ENCODE measurements at regions not wholly inside any gene's neighbourhood (a gene's known extent, or its start where the extent isn't known, plus 50 kb on each side); places are given as distances from the start of the nearest gene placed in this dataset.

- no peak for DNase-seq
These were observed 133.3 kb downstream of the MGAT5B start for GRCh38 chr17:77001487-77001886.

- no peak for DNase-seq
These were observed 134.2 kb downstream of the MGAT5B start for GRCh38 chr17:77002103-77003045.

GRCh38 chr17:77003699-77004098, 135.5 kb downstream of the MGAT5B start:
- no peak for DNase-seq

GRCh38 chr17:77006971-77007649, 133.7 kb upstream of the SEC14L1 start:
- no peak for DNase-seq

GRCh38 chr17:77009877-77010276, 130.9 kb upstream of the SEC14L1 start:
- DNase-seq, result no peak

- no peak for DNase-seq
These were observed 130.1 kb upstream of the SEC14L1 start for GRCh38 chr17:77010667-77011066.

- peak; percentile 61 to 70 for DNase-seq
These were observed 129.4 kb upstream of the SEC14L1 start for GRCh38 chr17:77011173-77012011.

GRCh38 chr17:77018504-77018903, 122.3 kb upstream of the SEC14L1 start:
- DNase-seq, result no peak

GRCh38 chr17:77019893-77020379, 120.8 kb upstream of the SEC14L1 start:
- no peak for DNase-seq

GRCh38 chr17:77020973-77021372, 119.8 kb upstream of the SEC14L1 start:
- no peak for DNase-seq

GRCh38 chr17:77022766-77023165, 118.0 kb upstream of the SEC14L1 start:
- DNase-seq, result no peak

- no peak for DNase-seq
These were observed 115.0 kb upstream of the SEC14L1 start for GRCh38 chr17:77025781-77026180.

GRCh38 chr17:77027271-77027889, 113.4 kb upstream of the SEC14L1 start:
- DNase-seq, result no peak

- DNase-seq, result no peak
These were observed 111.9 kb upstream of the SEC14L1 start for GRCh38 chr17:77028900-77029299.

GRCh38 chr17:77032929-77033328, 107.8 kb upstream of the SEC14L1 start:
- no peak for DNase-seq

- DNase-seq, result no peak
These were observed 106.8 kb upstream of the SEC14L1 start for GRCh38 chr17:77033892-77034404.

- no peak for DNase-seq
These were observed 105.9 kb upstream of the SEC14L1 start for GRCh38 chr17:77034677-77035424.

- DNase-seq, result no peak
These were observed 105.2 kb upstream of the SEC14L1 start for GRCh38 chr17:77035526-77035925.

- DNase-seq, result no peak
These were observed 104.5 kb upstream of the SEC14L1 start for GRCh38 chr17:77036136-77036840.

- no peak for DNase-seq
These were observed 103.9 kb upstream of the SEC14L1 start for GRCh38 chr17:77036841-77037381.

- no peak for DNase-seq
These were observed 102.8 kb upstream of the SEC14L1 start for GRCh38 chr17:77037943-77038342.
